ENCODE measurements at regions not wholly inside any gene's neighbourhood (a gene's known extent, or its start where the extent isn't known, plus 50 kb on each side); places are given as distances from the start of the nearest gene placed in this dataset.
A peak's percentile ranks its signal among the peaks of the same experiment; 100 is the strongest.
"Not testable (repeated sequence)": the region's sequence is repeated elsewhere in the genome, so short reads cannot be mapped to it uniquely, and the experiment has no call there.

GRCh38 chr18:53918091-53918490 lies 306.4 kb downstream of the MBD2 start:
- DNase-seq = no peak

GRCh38 chr18:53911200-53911599 lies 313.3 kb downstream of the MBD2 start:
- DNase-seq = no peak

- DNase-seq = peak; percentile 9
These were observed 314.8 kb downstream of the MBD2 start for GRCh38 chr18:53909668-53910067.

GRCh38 chr18:53907921-53908320 lies 316.5 kb downstream of the MBD2 start:
- no peak for DNase-seq

GRCh38 chr18:53906681-53907080 lies 317.8 kb downstream of the MBD2 start:
- DNase-seq = no peak

GRCh38 chr18:53894675-53895442 lies 329.6 kb downstream of the MBD2 start:
- no peak for DNase-seq

GRCh38 chr18:53887447-53887846 lies 337.0 kb downstream of the MBD2 start:
- DNase-seq = no peak

- DNase-seq = no peak
These were observed 338.4 kb downstream of the MBD2 start for GRCh38 chr18:53886058-53886457.

- no peak for DNase-seq
These were observed 340.7 kb downstream of the MBD2 start for GRCh38 chr18:53883771-53884170.

- DNase-seq = no peak
These were observed 350.4 kb downstream of the MBD2 start for GRCh38 chr18:53874103-53874502.

GRCh38 chr18:53864770-53865169 lies 359.7 kb downstream of the MBD2 start:
- no peak for DNase-seq

GRCh38 chr18:53862921-53863320 lies 361.5 kb downstream of the MBD2 start:
- DNase-seq = no peak

GRCh38 chr18:53861185-53861584 lies 363.3 kb downstream of the MBD2 start:
- DNase-seq = no peak

GRCh38 chr18:53859764-53860163 lies 364.7 kb downstream of the MBD2 start:
- DNase-seq = no peak

- DNase-seq = no peak
These were observed 373.6 kb downstream of the MBD2 start for GRCh38 chr18:53850902-53851301.

GRCh38 chr18:53843763-53844162 lies 380.7 kb downstream of the MBD2 start:
- DNase-seq = no peak

GRCh38 chr18:53843113-53843760 lies 381.2 kb downstream of the MBD2 start:
- no peak for DNase-seq

GRCh38 chr18:53838746-53839145 lies 385.7 kb downstream of the MBD2 start:
- DNase-seq = no peak

GRCh38 chr18:53821141-53821540 lies 403.3 kb downstream of the MBD2 start:
- DNase-seq = not testable (repeated sequence)

- DNase-seq = no peak
These were observed 404.8 kb downstream of the MBD2 start for GRCh38 chr18:53819671-53820070.

GRCh38 chr18:53819174-53819573 lies 405.3 kb downstream of the MBD2 start:
- DNase-seq = no peak

- no peak for DNase-seq
These were observed 406.2 kb downstream of the MBD2 start for GRCh38 chr18:53817976-53818950.

GRCh38 chr18:53800171-53800570 lies 424.3 kb downstream of the MBD2 start:
- DNase-seq = no peak

Data from CD4-positive, alpha-beta T cell treated with Interleukin-17A for 4 hours (primary cell).